Skeletal muscle satellite cell (primary cell): ENCODE measurements at regions not wholly inside any gene's neighbourhood (a gene's known extent, or its start where the extent isn't known, plus 50 kb on each side); places are given as distances from the start of the nearest gene placed in this dataset.

ENCODE experiments used
- H3K27me3 ChIP-seq: 2 replicates; pipeline ENCODE4 v1.7.0; 2013; ENCODE audit warnings: low read length; ENCODE audit not compliant: control insufficient read depth, insufficient read depth
- H3K36me3 ChIP-seq: 2 replicates; pipeline ENCODE4 v1.7.0; 2013; ENCODE audit warnings: mild to moderate bottlenecking, control low read depth, low read length; ENCODE audit not compliant: insufficient read depth
- H3K4me1 ChIP-seq: 2 replicates; pipeline ENCODE4 v1.7.0; 2013; ENCODE audit warnings: low read length; ENCODE audit not compliant: control insufficient read depth, insufficient read depth
- H3K4me2 ChIP-seq: 2 replicates; pipeline ENCODE4 v1.7.0; 2013; ENCODE audit warnings: mild to moderate bottlenecking, low read length
- H3K4me3 ChIP-seq: 2 replicates; pipeline ENCODE4 v1.7.0; 2013; ENCODE audit warnings: low read length
- H3K9ac ChIP-seq: 2 replicates; pipeline ENCODE4 v1.7.0; 2013; ENCODE audit warnings: mild to moderate bottlenecking, low read depth, low read length, moderate library complexity
- H3K9me3 ChIP-seq: replicated peaks from 2 replicates; pipeline ENCODE4 v1.7.0; 2013; ENCODE audit warnings: mild to moderate bottlenecking, control low read depth, low read length

DNA sequence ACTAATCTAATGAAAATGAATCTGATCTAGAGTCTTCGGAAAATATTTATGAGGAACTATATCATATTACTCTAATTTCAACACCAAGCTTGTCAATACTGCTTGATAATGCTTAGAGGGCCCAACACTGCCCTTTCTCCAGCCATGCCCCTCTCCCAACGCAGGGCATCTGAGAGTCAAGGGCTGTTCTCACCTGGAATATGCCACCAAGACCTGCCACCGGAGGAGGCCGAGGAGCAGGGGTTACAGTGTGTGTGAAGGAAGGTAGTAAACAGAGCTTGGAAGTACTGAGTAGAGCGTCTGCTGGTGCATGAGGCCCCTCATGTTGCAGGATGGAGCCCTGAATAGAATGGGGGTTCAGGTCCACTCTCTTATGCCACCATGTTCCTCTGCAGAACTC lies 301.3 kb upstream of the MPDZ start:
- no peak overlapping the region for H3K9ac ChIP-seq

DNA sequence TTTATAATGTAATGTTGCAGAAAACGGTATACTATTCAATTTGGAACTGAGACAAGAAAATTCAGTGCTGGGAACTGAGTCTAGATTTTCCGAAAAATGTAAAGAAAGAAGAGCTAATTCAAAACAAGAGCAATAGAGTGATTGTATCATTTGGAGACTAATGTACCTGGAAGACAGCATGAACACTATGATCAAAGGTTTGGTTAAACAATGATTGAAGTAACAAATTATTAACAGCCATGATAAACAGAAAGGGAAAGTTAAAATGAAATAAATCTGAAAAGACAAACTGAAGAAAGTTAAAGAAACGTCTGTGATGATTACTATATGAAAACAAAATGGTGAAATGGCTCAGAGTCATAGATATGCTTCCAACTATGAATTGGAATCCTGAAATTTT lies 300.6 kb upstream of the MPDZ start:
- no peaks in the 10 kb centered on the region for H3K36me3 ChIP-seq
- no peak overlapping the region for H3K4me3 ChIP-seq

More for the DNA sequence above, 301.3 kb upstream of the MPDZ start:
- no peak overlapping the region for H3K4me3 ChIP-seq
- no peaks in the 10 kb centered on the region for H3K36me3 ChIP-seq
- peaks cover 6% of the 10 kb centered on the region for H3K27me3 ChIP-seq
- no peak overlapping the region for H3K4me2 ChIP-seq
- H3K9me3 ChIP-seq, result no peaks in the 10 kb centered on the region
- H3K4me1 ChIP-seq, result no peaks in the 10 kb centered on the region

DNA sequence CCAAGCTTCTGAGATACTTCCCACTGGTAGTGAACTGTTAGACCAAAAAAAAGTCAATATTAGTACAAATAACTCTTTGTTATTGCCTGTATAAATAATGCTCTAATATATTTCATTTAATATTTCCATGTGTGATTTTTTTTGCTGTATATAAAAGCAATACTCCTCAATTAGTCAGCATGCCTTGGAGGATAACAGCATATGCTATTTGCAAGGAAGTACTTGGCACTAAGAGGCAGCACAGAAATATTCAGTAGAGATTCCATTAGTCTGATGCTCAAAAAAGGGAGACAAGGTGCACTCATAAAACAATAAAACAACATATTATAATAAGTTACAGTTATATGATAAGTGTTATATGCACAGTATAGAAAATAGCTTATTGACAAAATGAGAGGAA lies 296.6 kb upstream of the MPDZ start:
- H3K4me3 ChIP-seq, result no peak overlapping the region
- H3K4me1 ChIP-seq, result no peaks in the 10 kb centered on the region
- no peaks in the 10 kb centered on the region for H3K9me3 ChIP-seq
- peaks cover 6% of the 10 kb centered on the region for H3K27me3 ChIP-seq
- H3K4me2 ChIP-seq, result no peak overlapping the region
- no peaks in the 10 kb centered on the region for H3K36me3 ChIP-seq
- no peak overlapping the region for H3K9ac ChIP-seq

More for the DNA sequence above, 300.6 kb upstream of the MPDZ start:
- H3K9ac ChIP-seq, result no peak overlapping the region
- peaks cover 6% of the 10 kb centered on the region for H3K27me3 ChIP-seq
- no peaks in the 10 kb centered on the region for H3K4me1 ChIP-seq
- H3K9me3 ChIP-seq, result no peaks in the 10 kb centered on the region
- H3K4me2 ChIP-seq, result no peak overlapping the region

DNA sequence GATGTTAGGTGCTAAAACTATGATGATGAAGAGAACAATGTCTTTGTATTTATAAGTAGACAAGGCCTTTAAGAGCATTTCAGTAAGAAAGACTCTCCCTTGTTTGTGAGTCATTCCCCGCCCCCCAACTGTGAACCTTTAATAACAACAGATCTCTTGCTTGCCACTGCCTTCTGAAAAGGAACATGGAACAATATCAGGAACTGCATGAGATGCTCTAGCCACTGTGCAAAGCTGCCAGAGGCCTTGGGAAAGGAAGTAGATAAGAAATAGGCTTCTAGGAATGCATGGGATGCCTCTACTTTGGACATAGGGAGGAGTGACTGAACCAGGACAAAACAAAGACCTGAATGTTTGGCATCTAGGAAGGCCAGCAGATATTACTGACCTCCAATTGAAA lies 296.1 kb upstream of the MPDZ start:
- H3K4me2 ChIP-seq, result no peak overlapping the region
- no peaks in the 10 kb centered on the region for H3K4me1 ChIP-seq
- H3K4me3 ChIP-seq, result no peak overlapping the region
- H3K9ac ChIP-seq, result no peak overlapping the region
- H3K36me3 ChIP-seq, result no peaks in the 10 kb centered on the region
- no peaks in the 10 kb centered on the region for H3K9me3 ChIP-seq
- H3K27me3 ChIP-seq, result peaks cover 6% of the 10 kb centered on the region

DNA sequence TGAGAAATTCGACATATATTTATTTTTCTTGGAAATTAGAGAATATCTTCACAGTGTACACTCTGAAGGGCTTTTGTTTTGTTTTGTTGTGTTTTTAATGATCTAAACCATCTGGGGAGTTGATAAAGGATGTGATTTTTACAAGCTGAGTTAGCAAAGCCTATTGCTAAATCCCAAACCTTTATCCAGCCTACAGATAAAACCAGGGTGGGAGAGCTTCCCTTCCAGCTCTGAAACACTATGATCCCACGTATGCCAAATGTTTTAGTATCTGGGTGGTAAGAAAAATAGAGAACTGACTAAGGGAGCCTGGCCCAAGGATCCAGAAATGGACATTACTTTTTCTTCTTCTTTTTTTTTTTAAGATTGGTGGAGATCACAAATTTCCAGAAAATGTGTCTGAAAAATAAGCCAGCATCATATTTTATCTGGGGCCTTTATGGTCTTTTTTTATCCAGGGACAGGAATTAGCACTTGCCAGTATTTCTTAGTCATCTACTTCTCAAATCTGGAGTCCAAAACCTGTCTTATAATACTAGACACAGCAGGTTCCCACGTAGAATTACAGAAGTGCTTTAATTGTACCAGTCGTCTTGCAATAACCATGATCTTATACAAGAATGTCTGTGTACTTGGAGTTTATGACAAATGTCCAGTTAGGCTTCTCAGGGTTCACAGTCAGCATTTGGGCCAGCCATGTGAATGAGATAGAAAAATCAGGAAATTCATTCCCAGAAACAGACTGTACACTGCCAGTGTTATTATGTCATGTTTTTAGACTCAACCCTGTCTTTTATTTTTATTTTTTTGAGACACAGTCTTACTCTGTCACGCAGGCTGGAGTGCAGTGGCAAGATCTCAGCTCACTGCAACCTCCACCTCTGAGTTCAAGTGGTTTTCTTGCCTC lies 290.8 kb upstream of the MPDZ start:
- Histone ChIP-seq H3K36me3 (no peaks in the 10 kb centered on the region), H3K27me3 (no peaks in the 10 kb centered on the region), H3K9me3 (no peaks in the 10 kb centered on the region), H3K4me3 (no peak overlapping the region), H3K9ac (no peak overlapping the region), H3K4me2 (no peak overlapping the region), H3K4me1 (no peaks in the 10 kb centered on the region)

DNA sequence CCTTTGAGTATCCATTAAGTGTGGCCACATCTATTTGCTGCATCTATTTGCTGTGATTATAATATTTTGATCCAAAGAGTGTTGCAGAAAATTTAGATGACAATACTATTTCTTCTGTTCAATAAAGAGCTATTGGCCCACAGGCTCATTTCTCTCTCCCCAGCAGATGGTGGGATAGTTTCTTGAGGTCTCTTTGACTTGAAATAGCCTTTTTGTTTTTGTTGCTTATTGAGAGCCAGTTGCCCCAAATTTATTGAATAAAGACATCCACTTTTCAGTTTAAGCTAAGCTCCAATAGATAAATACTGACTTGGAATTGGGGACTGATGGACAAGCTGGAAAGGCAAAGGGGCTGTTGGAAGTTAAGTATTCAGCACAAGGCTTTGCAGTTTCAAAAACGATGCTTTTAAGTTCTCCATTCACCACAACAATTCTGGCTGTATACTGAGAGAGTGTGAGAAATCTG lies 290.1 kb upstream of the MPDZ start:
- no peak overlapping the region for H3K9ac ChIP-seq
- H3K4me3 ChIP-seq, result no peak overlapping the region
- no peaks in the 10 kb centered on the region for H3K27me3 ChIP-seq
- no peaks in the 10 kb centered on the region for H3K36me3 ChIP-seq
- no peaks in the 10 kb centered on the region for H3K9me3 ChIP-seq
- H3K4me1 ChIP-seq, result no peaks in the 10 kb centered on the region
- no peak overlapping the region for H3K4me2 ChIP-seq

DNA sequence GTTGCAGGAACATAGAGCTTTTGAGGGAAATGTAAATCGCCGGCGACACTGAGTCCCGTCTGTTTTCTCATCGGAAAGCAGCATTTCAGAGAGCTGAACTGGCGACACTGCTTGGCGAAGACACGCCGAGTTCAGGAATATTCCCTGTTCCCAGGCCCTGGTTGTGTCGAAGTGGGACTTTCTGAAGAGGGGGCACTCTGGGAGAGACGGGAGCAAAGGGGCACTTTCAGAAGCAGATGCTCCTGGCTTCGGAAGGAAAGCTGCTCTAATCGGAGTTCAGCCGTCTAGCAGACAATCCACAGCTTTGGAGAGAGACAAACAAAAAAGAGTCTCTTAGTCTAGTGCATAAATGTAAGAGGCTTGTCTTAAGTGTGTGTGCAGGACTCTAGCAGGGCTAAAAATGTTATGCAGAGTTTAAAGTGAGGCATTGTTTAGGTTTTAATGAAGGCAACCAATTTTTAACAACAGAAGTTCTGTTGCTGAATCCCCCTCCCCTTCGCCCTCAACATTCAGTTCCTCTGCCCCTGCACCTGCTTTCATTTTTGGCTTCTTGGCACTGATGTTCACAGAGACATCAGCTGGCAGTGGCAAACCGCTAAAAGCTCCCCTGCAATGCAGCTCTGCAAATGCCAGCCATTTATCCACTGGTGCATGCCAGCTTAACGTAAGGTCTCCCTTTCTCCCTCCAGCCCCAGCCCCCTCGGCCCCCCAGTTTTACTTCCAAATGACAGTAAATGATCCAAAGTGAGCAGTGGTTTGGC lies 289.5 kb upstream of the MPDZ start:
- Histone ChIP-seq H3K9me3 (no peaks in the 10 kb centered on the region), H3K4me3 (peak overlapping the region; percentile 64), H3K27me3 (no peaks in the 10 kb centered on the region), H3K9ac (peak overlapping the region; percentile 50), H3K4me2 (peak overlapping the region; percentile 87), H3K36me3 (no peaks in the 10 kb centered on the region), H3K4me1 (no peaks in the 10 kb centered on the region)

DNA sequence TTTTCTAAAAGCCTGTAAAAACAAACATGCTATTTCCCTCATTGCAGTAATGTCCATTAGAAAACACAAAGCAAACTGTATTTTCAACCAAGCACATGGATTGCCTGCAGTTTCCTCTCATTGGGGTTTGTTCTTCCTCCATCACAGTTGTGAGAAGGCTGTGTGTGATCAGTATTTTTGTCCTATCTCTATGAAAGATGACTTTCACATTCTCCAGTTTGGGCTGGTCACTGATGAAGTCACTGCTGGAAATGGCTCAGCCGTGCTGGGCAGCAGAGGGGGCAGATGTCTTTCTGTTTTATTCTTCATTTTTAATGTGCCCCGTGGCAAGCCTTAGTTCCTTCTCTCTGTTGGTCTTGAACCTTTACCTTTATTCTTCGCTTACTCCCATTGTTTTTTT lies 288.9 kb upstream of the MPDZ start:
- no peaks in the 10 kb centered on the region for H3K36me3 ChIP-seq
- H3K4me1 ChIP-seq, result no peaks in the 10 kb centered on the region
- peak overlapping the region; percentile 64 for H3K4me3 ChIP-seq
- no peaks in the 10 kb centered on the region for H3K27me3 ChIP-seq
- H3K9ac ChIP-seq, result peak overlapping the region; percentile 50
- H3K4me2 ChIP-seq, result peak overlapping the region; percentile 87
- H3K9me3 ChIP-seq, result no peaks in the 10 kb centered on the region

DNA sequence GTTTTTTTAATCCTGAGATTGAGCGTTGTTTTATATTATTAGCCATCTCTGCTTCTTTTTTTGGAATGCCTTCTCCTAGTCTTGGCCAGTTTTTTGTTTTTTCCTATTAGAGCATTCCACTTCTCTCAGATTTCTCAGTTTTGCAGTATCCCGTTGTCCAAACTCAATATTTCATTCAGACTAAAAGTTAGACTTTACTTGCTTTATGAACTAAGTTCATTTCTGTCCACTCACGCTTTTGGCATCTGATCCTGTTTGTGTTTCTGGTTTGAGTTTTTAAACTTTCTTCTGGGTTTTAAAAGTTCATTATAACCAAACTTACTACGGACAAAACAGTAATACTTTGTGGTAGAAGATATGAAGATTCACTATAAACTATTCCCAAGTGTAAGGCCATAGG lies 288.3 kb upstream of the MPDZ start:
- H3K4me2 ChIP-seq, result peak overlapping the region; percentile 87
- H3K36me3 ChIP-seq, result no peaks in the 10 kb centered on the region
- H3K4me3 ChIP-seq, result no peak overlapping the region
- H3K9ac ChIP-seq, result no peak overlapping the region
- no peaks in the 10 kb centered on the region for H3K27me3 ChIP-seq
- no peaks in the 10 kb centered on the region for H3K9me3 ChIP-seq
- H3K4me1 ChIP-seq, result no peaks in the 10 kb centered on the region

DNA sequence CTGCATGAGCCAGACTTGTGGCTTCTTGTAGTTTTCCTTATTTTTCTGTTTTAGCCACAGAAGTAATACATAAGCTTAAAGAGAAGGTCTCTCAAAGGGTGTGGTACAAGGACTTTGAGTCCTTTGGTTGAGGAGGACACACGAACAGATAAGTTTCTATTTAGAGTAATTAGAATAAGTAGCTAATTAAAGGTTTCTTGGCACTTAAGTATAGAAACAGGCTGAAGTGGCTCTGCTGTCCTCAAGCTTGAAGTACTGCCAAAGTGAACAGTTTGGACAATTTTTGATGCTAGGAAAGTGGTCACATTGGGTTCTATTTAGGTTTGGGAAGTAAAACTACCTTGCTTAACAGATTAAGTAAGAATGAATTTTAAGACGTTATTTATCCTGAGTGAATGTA lies 278.3 kb upstream of the MPDZ start:
- no peaks in the 10 kb centered on the region for H3K9me3 ChIP-seq
- peaks cover 7% of the 10 kb centered on the region for H3K27me3 ChIP-seq
- H3K4me1 ChIP-seq, result no peaks in the 10 kb centered on the region
- H3K4me3 ChIP-seq, result no peak overlapping the region
- H3K36me3 ChIP-seq, result no peaks in the 10 kb centered on the region
- no peak overlapping the region for H3K4me2 ChIP-seq
- no peak overlapping the region for H3K9ac ChIP-seq

DNA sequence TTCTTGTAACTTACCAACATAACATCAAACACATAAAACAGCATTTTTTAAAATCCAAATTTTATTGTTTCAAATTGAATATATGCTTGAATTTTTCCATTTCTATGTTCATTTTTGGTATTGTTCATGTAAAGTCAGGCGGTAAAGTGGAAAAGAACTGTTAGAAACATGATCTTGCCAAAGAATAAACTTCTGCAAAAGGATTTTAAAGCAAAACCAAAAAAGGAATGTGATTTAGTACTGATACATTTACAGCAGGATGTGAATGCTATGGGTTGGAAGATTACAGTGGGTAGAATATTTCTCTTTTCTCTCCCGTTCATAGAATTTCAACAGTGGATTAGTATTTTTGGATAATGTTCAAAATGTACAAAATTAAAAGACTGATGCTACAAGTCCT lies 277.2 kb upstream of the MPDZ start:
- Histone ChIP-seq H3K9ac (no peak overlapping the region), H3K4me2 (no peak overlapping the region), H3K4me1 (no peaks in the 10 kb centered on the region), H3K36me3 (no peaks in the 10 kb centered on the region), H3K4me3 (no peak overlapping the region), H3K27me3 (peaks cover 7% of the 10 kb centered on the region), H3K9me3 (no peaks in the 10 kb centered on the region)
